ENCODE measurements at regions not wholly inside any gene's neighbourhood (a gene's known extent, or its start where the extent isn't known, plus 50 kb on each side); places are given as distances from the start of the nearest gene placed in this dataset.

- Histone ChIP-seq H3K27me3 (peaks cover 0 to 25% (median 0%) of the 10 kb centered on the region in 3 donors), H3K4me3 (no peak overlapping the region), H3K36me3 (no peaks in the 10 kb centered on the region), H3K4me1 (no peaks in the 10 kb centered on the region), H3K9me3 (no peaks in the 10 kb centered on the region), H3K27ac (no peak overlapping the region)
- TF ChIP-seq, protein P1, sequence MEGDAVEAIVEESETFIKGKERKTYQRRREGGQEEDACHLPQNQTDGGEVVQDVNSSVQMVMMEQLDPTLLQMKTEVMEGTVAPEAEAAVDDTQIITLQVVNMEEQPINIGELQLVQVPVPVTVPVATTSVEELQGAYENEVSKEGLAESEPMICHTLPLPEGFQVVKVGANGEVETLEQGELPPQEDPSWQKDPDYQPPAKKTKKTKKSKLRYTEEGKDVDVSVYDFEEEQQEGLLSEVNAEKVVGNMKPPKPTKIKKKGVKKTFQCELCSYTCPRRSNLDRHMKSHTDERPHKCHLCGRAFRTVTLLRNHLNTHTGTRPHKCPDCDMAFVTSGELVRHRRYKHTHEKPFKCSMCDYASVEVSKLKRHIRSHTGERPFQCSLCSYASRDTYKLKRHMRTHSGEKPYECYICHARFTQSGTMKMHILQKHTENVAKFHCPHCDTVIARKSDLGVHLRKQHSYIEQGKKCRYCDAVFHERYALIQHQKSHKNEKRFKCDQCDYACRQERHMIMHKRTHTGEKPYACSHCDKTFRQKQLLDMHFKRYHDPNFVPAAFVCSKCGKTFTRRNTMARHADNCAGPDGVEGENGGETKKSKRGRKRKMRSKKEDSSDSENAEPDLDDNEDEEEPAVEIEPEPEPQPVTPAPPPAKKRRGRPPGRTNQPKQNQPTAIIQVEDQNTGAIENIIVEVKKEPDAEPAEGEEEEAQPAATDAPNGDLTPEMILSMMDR (IDR thresholded peaks at IDR 0.05) = no peak
- TF ChIP-seq POLR2A (IDR thresholded peaks at IDR 0.05) (no peak), EP300 (IDR thresholded peaks at IDR 0.05) (no peak), POLR2AphosphoS5 (IDR thresholded peaks at IDR 0.05) (no peak)
- intact Hi-C loops (cut with DNase I) = no loop called here
- 84 to 88% methylated on average over 14 of the region's 14 CpGs for WGBS, 2 donors
- DNase-seq = no peak
Observed at GRCh38 chr13:111542530-111543341, 222.3 kb downstream of the TEX29 start.

GRCh38 chr13:111546921-111547675 is 226.7 kb downstream of the TEX29 start:
- Histone ChIP-seq H3K27ac (no peak overlapping the region), H3K9me3 (no peaks in the 10 kb centered on the region), H3K4me3 (no peak overlapping the region), H3K27me3 (no peaks in the 10 kb centered on the region), H3K4me1 (no peaks in the 10 kb centered on the region), H3K36me3 (no peaks in the 10 kb centered on the region)
- TF ChIP-seq EP300 (IDR thresholded peaks at IDR 0.05) (no peak), POLR2A (IDR thresholded peaks at IDR 0.05) (no peak), POLR2AphosphoS5 (IDR thresholded peaks at IDR 0.05) (no peak)
- TF ChIP-seq, protein P1 (IDR thresholded peaks at IDR 0.05) = no peak
- intact Hi-C loops (cut with DNase I) = no loop called here
- WGBS, 2 donors = 85 to 87% methylated on average over 19 of the region's 19 CpGs
- DNase-seq = no peak

DNA sequence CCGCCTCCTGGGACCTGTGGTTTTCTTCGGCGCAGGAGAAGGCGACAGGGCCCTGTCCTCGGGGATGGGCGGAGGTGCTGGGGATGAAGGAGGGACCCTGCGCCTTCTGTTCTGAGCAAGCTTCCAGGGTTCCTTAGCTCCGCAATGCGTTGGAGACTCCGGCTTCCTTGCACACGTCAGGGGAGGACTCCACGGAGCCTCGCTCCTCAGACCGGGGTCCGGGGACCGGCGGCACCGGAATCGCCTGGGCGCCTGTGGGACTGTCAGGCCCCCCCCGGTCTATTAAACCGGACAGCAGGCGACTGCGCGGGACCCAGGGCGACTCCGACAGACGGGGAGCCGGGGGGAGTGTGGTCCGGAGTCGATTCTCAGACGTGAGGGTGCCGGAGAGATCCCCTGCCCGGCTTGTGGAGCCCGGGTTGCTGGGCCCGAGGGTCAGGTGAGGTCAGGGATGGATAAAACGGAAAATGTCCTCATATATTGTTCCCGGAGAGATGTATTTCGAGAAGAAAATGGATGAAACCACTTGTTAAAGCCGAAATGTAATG is 227.4 kb downstream of the TEX29 start:
- intact Hi-C loops (cut with DNase I) = no loop called here
- Histone ChIP-seq H3K4me1 (no peaks in the 10 kb centered on the region), H3K27ac (no peak overlapping the region), H3K27me3 (no peaks in the 10 kb centered on the region), H3K9me3 (no peaks in the 10 kb centered on the region), H3K4me3 (no peak overlapping the region), H3K36me3 (no peaks in the 10 kb centered on the region)
- TF ChIP-seq POLR2A (IDR thresholded peaks at IDR 0.05) (no peak), EP300 (IDR thresholded peaks at IDR 0.05) (no peak), POLR2AphosphoS5 (IDR thresholded peaks at IDR 0.05) (no peak)
- TF ChIP-seq, protein P1 (IDR thresholded peaks at IDR 0.05) = no peak
- no peak for DNase-seq
- 94 to 95% methylated on average over 40 of the region's 40 CpGs for WGBS, 2 donors

DNA sequence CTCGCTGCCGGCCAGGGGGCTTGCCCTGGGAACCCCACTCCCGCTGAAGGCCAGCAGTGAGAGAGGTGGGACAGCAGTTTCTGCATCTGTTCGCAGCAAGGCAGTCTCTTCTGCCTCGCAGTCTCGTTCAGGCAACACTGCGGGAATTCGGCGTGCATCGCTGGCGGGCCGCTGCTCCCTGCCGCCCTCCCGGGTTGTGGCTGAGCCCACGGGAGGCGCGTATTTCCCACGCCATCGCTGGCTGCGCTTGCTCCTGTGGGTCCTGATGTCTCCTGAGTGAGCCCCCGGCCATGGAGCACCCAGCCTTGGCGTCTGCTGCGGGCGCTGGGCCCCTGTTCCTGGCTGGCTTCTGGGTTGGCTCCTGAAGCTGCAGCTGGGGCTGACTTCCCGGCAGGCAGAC is 227.9 kb downstream of the TEX29 start:
- Histone ChIP-seq H3K36me3 (no peaks in the 10 kb centered on the region), H3K27me3 (no peaks in the 10 kb centered on the region), H3K9me3 (no peaks in the 10 kb centered on the region), H3K4me3 (no peak overlapping the region), H3K4me1 (no peaks in the 10 kb centered on the region), H3K27ac (no peak overlapping the region)
- 94% methylated on average over 25 of the region's 25 CpGs for WGBS, 2 donors
- intact Hi-C loops (cut with DNase I) = no loop called here
- DNase-seq = no peak
- no peak for TF ChIP-seq EP300 (IDR thresholded peaks at IDR 0.05)
- TF ChIP-seq, protein P1 (IDR thresholded peaks at IDR 0.05) = no peak

Measured in sigmoid colon (tissue), 6 donors.